ENCODE measurements at regions not wholly inside any gene's neighbourhood (a gene's known extent, or its start where the extent isn't known, plus 50 kb on each side); places are given as distances from the start of the nearest gene placed in this dataset.
"Not testable (repeated sequence)": the region's sequence is repeated elsewhere in the genome, so short reads cannot be mapped to it uniquely, and the experiment has no call there.

- Histone ChIP-seq H2AFZ (ENCODE audit: control insufficient read depth, low read length) (no peak overlapping the region), H3K4me3 (ENCODE audit: control insufficient read depth in 2 of 3, extremely low read depth in 1 of 3, insufficient read depth in 2 of 3, low read depth in 1 of 3, low read length in 3 of 3) (no peak overlapping the region), H3K27me3 (ENCODE audit: control insufficient read depth, extremely low read depth, insufficient read depth, low read length) (no peaks in the 10 kb centered on the region), H3K9me3 (ENCODE audit: control insufficient read depth, low read depth, low read length) (no peaks in the 10 kb centered on the region), H3K36me3 (ENCODE audit: control insufficient read depth in 2 of 2, extremely low read depth in 1 of 2, insufficient read depth in 2 of 2, low read length in 2 of 2) (no peaks in the 10 kb centered on the region), H3K4me2 (ENCODE audit: control insufficient read depth, extremely low read depth, insufficient read depth, low read depth, low read length) (no peak overlapping the region), H4K20me1 (ENCODE audit: control insufficient read depth, extremely low read depth, insufficient read depth, low read length) (no peaks in the 10 kb centered on the region), H3K4me1 (ENCODE audit: control insufficient read depth, extremely low read depth, insufficient read depth, low read length) (no peaks in the 10 kb centered on the region), H3K27ac (ENCODE audit: control insufficient read depth, insufficient read depth, low read length) (no peak overlapping the region), H3K9ac (ENCODE audit: control insufficient read depth, extremely low read depth, insufficient read depth, low read length) (no peak overlapping the region), H3K9me1 (ENCODE audit: control insufficient read depth, extremely low read depth, insufficient read depth, low read length) (no peaks in the 10 kb centered on the region), H3K79me2 (ENCODE audit: control insufficient read depth, insufficient read depth, low read length) (no peaks in the 10 kb centered on the region)
- DNase-seq (ENCODE audit: low read depth, low spot score) (no peak), FAIRE-seq (no peak)
- TF ChIP-seq EZH2 (IDR thresholded peaks at IDR 0.05; ENCODE audit: low read length) (no peak), CTCF (optimal IDR thresholded peaks at IDR 0.05 in 1 of 3, IDR thresholded peaks at IDR 0.05 in 1 of 3, conservative IDR thresholded peaks at IDR 0.05 in 1 of 3; ENCODE audit: extremely low read depth in 1 of 3, insufficient read depth in 2 of 3, low read length in 3 of 3) (no peak)
- dilution Hi-C loops (cut with MboI; ENCODE audit: extremely low pct_ligation_motif_present, low sequenced_read_pairs) = no loop called here
Measured at GRCh38 chr17:37859451-37859850, 64.8 kb upstream of the TBC1D3K start.

GRCh38 chr17:37858391-37858790 lies 65.8 kb upstream of the TBC1D3K start:
- H3K9me1 ChIP-seq (ENCODE audit: control insufficient read depth, extremely low read depth, insufficient read depth, low read length); H3K27me3 ChIP-seq (ENCODE audit: control insufficient read depth, extremely low read depth, insufficient read depth, low read length); H3K79me2 ChIP-seq (ENCODE audit: control insufficient read depth, insufficient read depth, low read length); H3K4me1 ChIP-seq (ENCODE audit: control insufficient read depth, extremely low read depth, insufficient read depth, low read length); H3K4me3 ChIP-seq (ENCODE audit: control insufficient read depth in 2 of 3, extremely low read depth in 1 of 3, insufficient read depth in 2 of 3, low read depth in 1 of 3, low read length in 3 of 3); FAIRE-seq; H3K9me3 ChIP-seq (ENCODE audit: control insufficient read depth, low read depth, low read length); H3K27ac ChIP-seq (ENCODE audit: control insufficient read depth, insufficient read depth, low read length); H4K20me1 ChIP-seq (ENCODE audit: control insufficient read depth, extremely low read depth, insufficient read depth, low read length); DNase-seq (ENCODE audit: low read depth, low spot score); H3K4me2 ChIP-seq (ENCODE audit: control insufficient read depth, extremely low read depth, insufficient read depth, low read depth, low read length); H2AFZ ChIP-seq (ENCODE audit: control insufficient read depth, low read length); H3K36me3 ChIP-seq (ENCODE audit: control insufficient read depth in 2 of 2, extremely low read depth in 1 of 2, insufficient read depth in 2 of 2, low read length in 2 of 2); H3K9ac ChIP-seq (ENCODE audit: control insufficient read depth, extremely low read depth, insufficient read depth, low read length); dilution Hi-C loops (cut with MboI; ENCODE audit: extremely low pct_ligation_motif_present, low sequenced_read_pairs): not testable (repeated sequence)

- Histone ChIP-seq H3K27me3 (ENCODE audit: control insufficient read depth, extremely low read depth, insufficient read depth, low read length) (no peaks in the 10 kb centered on the region), H3K4me1 (ENCODE audit: control insufficient read depth, extremely low read depth, insufficient read depth, low read length) (no peaks in the 10 kb centered on the region), H3K27ac (ENCODE audit: control insufficient read depth, insufficient read depth, low read length) (no peak overlapping the region), H4K20me1 (ENCODE audit: control insufficient read depth, extremely low read depth, insufficient read depth, low read length) (no peaks in the 10 kb centered on the region), H3K9me1 (ENCODE audit: control insufficient read depth, extremely low read depth, insufficient read depth, low read length) (no peaks in the 10 kb centered on the region), H3K4me3 (ENCODE audit: control insufficient read depth in 2 of 3, extremely low read depth in 1 of 3, insufficient read depth in 2 of 3, low read depth in 1 of 3, low read length in 3 of 3) (no peak overlapping the region), H3K79me2 (ENCODE audit: control insufficient read depth, insufficient read depth, low read length) (no peaks in the 10 kb centered on the region), H2AFZ (ENCODE audit: control insufficient read depth, low read length) (no peak overlapping the region), H3K9me3 (ENCODE audit: control insufficient read depth, low read depth, low read length) (no peaks in the 10 kb centered on the region), H3K36me3 (ENCODE audit: control insufficient read depth in 2 of 2, extremely low read depth in 1 of 2, insufficient read depth in 2 of 2, low read length in 2 of 2) (no peaks in the 10 kb centered on the region), H3K9ac (ENCODE audit: control insufficient read depth, extremely low read depth, insufficient read depth, low read length) (no peak overlapping the region), H3K4me2 (ENCODE audit: control insufficient read depth, extremely low read depth, insufficient read depth, low read depth, low read length) (no peak overlapping the region)
- dilution Hi-C loops (cut with MboI; ENCODE audit: extremely low pct_ligation_motif_present, low sequenced_read_pairs) = no loop called here
- no peak for TF ChIP-seq EZH2 (IDR thresholded peaks at IDR 0.05; ENCODE audit: low read length)
- TF ChIP-seq CTCF (optimal IDR thresholded peaks at IDR 0.05 in 1 of 3, IDR thresholded peaks at IDR 0.05 in 1 of 3, conservative IDR thresholded peaks at IDR 0.05 in 1 of 3; ENCODE audit: extremely low read depth in 1 of 3, insufficient read depth in 2 of 3, low read length in 3 of 3) = no peak
- DNase-seq (ENCODE audit: low read depth, low spot score) (no peak), FAIRE-seq (no peak)
Measured at GRCh38 chr17:37856245-37856644, 68.0 kb upstream of the TBC1D3K start.

Data from keratinocyte (primary cell).